ENCODE measurements at regions not wholly inside any gene's neighbourhood (a gene's known extent, or its start where the extent isn't known, plus 50 kb on each side); places are given as distances from the start of the nearest gene placed in this dataset.

DNA sequence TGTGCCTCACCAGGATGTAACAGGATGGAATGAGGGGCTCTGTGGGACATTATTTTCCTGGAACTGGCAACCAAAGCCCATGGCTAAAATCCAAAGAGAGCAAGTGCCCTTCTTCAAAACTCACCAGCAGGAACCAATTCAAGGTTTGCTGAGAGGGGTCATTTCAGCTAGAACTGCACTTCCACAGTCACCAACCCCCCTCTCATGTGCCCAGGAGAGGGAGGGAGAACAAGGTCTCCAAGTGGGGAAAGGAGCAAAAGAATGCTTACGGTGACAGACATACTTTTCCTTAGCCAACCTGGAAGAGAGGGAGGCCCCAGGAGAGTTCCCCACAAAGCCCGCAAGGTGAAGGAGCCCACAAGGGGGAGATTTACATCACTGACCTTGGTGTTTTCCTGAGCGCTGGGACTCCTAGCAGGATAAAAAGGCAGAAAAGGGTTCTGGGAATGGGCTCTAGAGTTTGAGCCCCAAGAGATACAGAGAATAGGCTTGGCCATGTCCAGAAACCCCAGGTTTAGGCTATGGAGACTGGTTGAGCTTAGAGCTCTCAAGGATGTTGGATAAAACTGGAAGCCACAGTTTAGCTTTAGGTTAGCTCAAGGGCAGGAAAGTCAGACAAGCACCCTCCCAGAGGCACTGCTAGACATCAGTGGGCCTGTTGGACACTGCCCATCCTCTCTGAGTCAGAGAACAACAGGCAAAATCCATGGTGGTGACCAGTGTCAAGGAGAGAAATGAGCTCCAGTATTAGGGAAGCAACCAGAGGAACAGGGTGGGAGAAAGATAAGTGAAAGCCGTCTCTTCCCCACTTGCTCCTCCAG is 63.9 kb upstream of the GHITM start:
- H3K27ac Mint-ChIP-seq: no peak overlapping the region
- TF ChIP-seq CTCF (IDR thresholded peaks at IDR 0.05): no peak
- no peaks in the 10 kb centered on the region for H3K4me1 Mint-ChIP-seq
- no peaks in the 10 kb centered on the region for H3K9me3 Mint-ChIP-seq
- DNase-seq: no peak
- no peaks in the 10 kb centered on the region for H3K36me3 Mint-ChIP-seq (ENCODE audit: low read depth)
- no peak overlapping the region for H3K4me3 Mint-ChIP-seq
- H3K27me3 Mint-ChIP-seq (ENCODE audit: low read depth, poor library complexity): no peaks in the 10 kb centered on the region

GRCh38 chr10:84076047-84076388 is 63.3 kb upstream of the GHITM start:
- no peak for DNase-seq
- H3K4me1 Mint-ChIP-seq: no peaks in the 10 kb centered on the region
- no peak overlapping the region for H3K4me3 Mint-ChIP-seq
- H3K36me3 Mint-ChIP-seq (ENCODE audit: low read depth): no peaks in the 10 kb centered on the region
- H3K9me3 Mint-ChIP-seq: no peaks in the 10 kb centered on the region
- H3K27ac Mint-ChIP-seq: no peak overlapping the region
- H3K27me3 Mint-ChIP-seq (ENCODE audit: low read depth, poor library complexity): no peaks in the 10 kb centered on the region
- no peak for TF ChIP-seq CTCF (IDR thresholded peaks at IDR 0.05)

GRCh38 chr10:84076540-84077195 is 62.6 kb upstream of the GHITM start:
- peak; percentile 20 for TF ChIP-seq CTCF (IDR thresholded peaks at IDR 0.05)
- Mint-ChIP-seq H3K9me3 (no peaks in the 10 kb centered on the region), H3K4me3 (no peak overlapping the region), H3K36me3 (ENCODE audit: low read depth) (no peaks in the 10 kb centered on the region), H3K4me1 (no peaks in the 10 kb centered on the region), H3K27ac (no peak overlapping the region), H3K27me3 (ENCODE audit: low read depth, poor library complexity) (no peaks in the 10 kb centered on the region)
- DNase-seq: no peak

- H3K4me3 Mint-ChIP-seq: no peak overlapping the region
- DNase-seq: no peak
Observed at GRCh38 chr10:84077768-84078167, 61.5 kb upstream of the GHITM start.

DNA sequence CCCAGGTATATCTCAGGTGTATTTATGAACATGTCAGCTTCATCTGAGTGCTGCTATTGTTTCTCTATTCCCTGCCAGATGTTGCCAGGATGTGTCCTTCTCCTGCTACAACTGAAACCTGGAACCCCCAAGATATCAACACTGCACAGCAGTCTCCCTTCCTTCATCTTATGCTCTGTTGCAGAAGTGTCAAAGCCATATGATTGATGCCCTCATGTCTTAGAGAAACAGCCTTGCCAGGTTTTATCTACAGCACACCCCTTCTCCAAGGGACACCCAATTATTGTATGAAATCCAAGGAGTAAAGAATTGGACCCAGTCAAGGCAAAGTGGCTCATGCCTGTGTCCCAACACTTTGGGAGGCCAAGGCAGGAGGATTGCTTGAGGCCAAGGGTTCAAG is 60.5 kb upstream of the GHITM start:
- Mint-ChIP-seq H3K4me3 (no peak overlapping the region), H3K36me3 (ENCODE audit: low read depth) (no peaks in the 10 kb centered on the region), H3K4me1 (no peaks in the 10 kb centered on the region), H3K27ac (no peak overlapping the region), H3K27me3 (ENCODE audit: low read depth, poor library complexity) (peaks cover 4% of the 10 kb centered on the region), H3K9me3 (peaks cover 7% of the 10 kb centered on the region)
- no peak for TF ChIP-seq CTCF (IDR thresholded peaks at IDR 0.05)
- DNase-seq: no peak

More at GRCh38 chr10:84077768-84078167, 61.5 kb upstream of the GHITM start:
- TF ChIP-seq CTCF (IDR thresholded peaks at IDR 0.05): no peak
- no peaks in the 10 kb centered on the region for H3K4me1 Mint-ChIP-seq
- H3K27ac Mint-ChIP-seq: no peak overlapping the region
- no peaks in the 10 kb centered on the region for H3K36me3 Mint-ChIP-seq (ENCODE audit: low read depth)
- no peaks in the 10 kb centered on the region for H3K9me3 Mint-ChIP-seq
- peaks cover 4% of the 10 kb centered on the region for H3K27me3 Mint-ChIP-seq (ENCODE audit: low read depth, poor library complexity)

DNA sequence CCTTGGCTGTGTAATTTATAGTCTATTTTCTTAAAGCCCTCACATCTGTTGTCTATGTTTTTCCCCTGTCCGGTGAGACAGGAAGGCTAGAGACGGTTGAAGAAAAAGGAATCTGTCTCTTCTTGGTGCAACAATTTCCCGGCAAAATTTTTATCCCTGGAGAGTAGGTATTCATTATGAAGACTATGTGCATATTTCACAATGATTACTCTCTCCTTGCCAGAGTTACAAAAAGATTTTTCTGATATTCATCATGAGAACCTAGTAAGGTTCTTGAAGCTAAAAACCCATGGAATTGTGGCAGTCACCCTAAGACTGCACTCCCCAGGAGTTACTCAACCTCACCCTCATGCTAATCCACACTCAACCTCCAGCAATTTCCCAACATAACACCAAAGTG is 55.0 kb upstream of the GHITM start:
- no peak for DNase-seq
- H3K9me3 Mint-ChIP-seq: peaks cover 16% of the 10 kb centered on the region
- H3K4me3 Mint-ChIP-seq: no peak overlapping the region
- no peaks in the 10 kb centered on the region for H3K36me3 Mint-ChIP-seq (ENCODE audit: low read depth)
- H3K27me3 Mint-ChIP-seq (ENCODE audit: low read depth, poor library complexity): peaks cover 16% of the 10 kb centered on the region
- no peak overlapping the region for H3K27ac Mint-ChIP-seq
- TF ChIP-seq CTCF (IDR thresholded peaks at IDR 0.05): no peak
- H3K4me1 Mint-ChIP-seq: no peaks in the 10 kb centered on the region
